IMR-90 (cell line): ENCODE measurements at regions not wholly inside any gene's neighbourhood (a gene's known extent, or its start where the extent isn't known, plus 50 kb on each side); places are given as distances from the start of the nearest gene placed in this dataset.

Source experiments
- ATAC-seq: fragments of 200-7000 bp; cut with Tn5 transposase; 2 replicates; pipeline ENCODE4 v1.9.1; 2020; ENCODE audit warnings: low read depth, mild to moderate bottlenecking, moderate library complexity
- BruUV-seq: library from RNA; stranded (reverse); fragments of 400-500 nt; replicated peaks from 2 replicates; lab custom pipeline; 2021; lab: Mats Ljungman, UMichigan
- CTCF ChIA-PET: fragments of 300-600 bp; formaldehyde crosslinking; extraction: SDS; loops from one replicate; lab custom pipeline; 2021; ENCODE audit warnings: antibody characterized with exemption; lab: Yijun Ruan, JAX
- POLR2A ChIA-PET: fragments of 300-600 bp; sonication (Branson Sonifier 250); formaldehyde crosslinking; loops from one replicate; lab custom pipeline; 2022; ENCODE audit warnings: antibody characterized with exemption; ENCODE audit not compliant: unreplicated experiment; lab: Charles Lee
- DNase-seq: peaks from one replicate; pipeline ENCODE4 v3.0.0; 2013
- H2AFZ ChIP-seq: replicated peaks from 2 replicates; pipeline ENCODE3; 2013; ENCODE audit warnings: low read length, mild to moderate bottlenecking; ENCODE audit not compliant: poor library complexity
- H2AK5ac ChIP-seq: 2 replicates; pipeline ENCODE4 v1.6.1; 2013; ENCODE audit warnings: low read depth, low read length, inconsistent platforms
- H2AK9ac ChIP-seq: replicated peaks from 2 replicates; pipeline ENCODE3; 2013; ENCODE audit warnings: mild to moderate bottlenecking, low read depth, low read length, moderate library complexity; ENCODE audit not compliant: poor library complexity
- H2BK120ac ChIP-seq: 2 replicates; pipeline ENCODE4 v1.6.1; 2013; ENCODE audit warnings: low read depth, low read length, inconsistent platforms
- H2BK15ac ChIP-seq: 3 replicates; pipeline ENCODE4 v1.6.1; 2013; ENCODE audit warnings: low read depth, low read length, inconsistent platforms
- H2BK20ac ChIP-seq: 2 replicates; pipeline ENCODE4 v1.6.1; 2013; ENCODE audit warnings: low read depth, mild to moderate bottlenecking, inconsistent platforms, low read length, moderate library complexity
- H2BK5ac ChIP-seq: 2 replicates; pipeline ENCODE4 v1.6.1; 2013; ENCODE audit warnings: mild to moderate bottlenecking, low read depth, low read length, inconsistent platforms; ENCODE audit not compliant: poor library complexity, severe bottlenecking
- H3K14ac ChIP-seq: replicated peaks from 2 replicates; pipeline ENCODE4 v1.6.1; 2013; ENCODE audit warnings: low read depth, low read length, inconsistent platforms
- H3K18ac ChIP-seq: 2 replicates; pipeline ENCODE4 v1.6.1; 2013; ENCODE audit warnings: low read depth, low read length, control low read depth
- H3K23ac ChIP-seq: 2 replicates; pipeline ENCODE4 v1.6.1; 2013; ENCODE audit warnings: low read depth, low read length, inconsistent platforms
- H3K27ac ChIP-seq: 2 replicates; pipeline ENCODE4 v1.5.1; 2013; ENCODE audit warnings: mild to moderate bottlenecking, control low read depth, low read length; ENCODE audit not compliant: insufficient read depth
- H3K27me3 ChIP-seq: 2 replicates; pipeline ENCODE4 v1.6.1; 2013; ENCODE audit warnings: low read length; ENCODE audit not compliant: control insufficient read depth, insufficient read depth
- H3K36me3 ChIP-seq: 2 replicates; pipeline ENCODE4 v1.6.1; 2013; ENCODE audit warnings: low read length, mixed read lengths; ENCODE audit not compliant: control insufficient read depth, insufficient read depth
- H3K4ac ChIP-seq: 2 replicates; pipeline ENCODE4 v1.6.1; 2013; ENCODE audit warnings: low read depth, low read length, inconsistent platforms
- H3K4me1 ChIP-seq: 2 replicates; pipeline ENCODE4 v1.6.1; 2013; ENCODE audit warnings: low read length, mixed read lengths; ENCODE audit not compliant: control insufficient read depth, insufficient read depth
- H3K4me2 ChIP-seq: 2 replicates; pipeline ENCODE4 v1.6.1; 2013; ENCODE audit warnings: low read depth, mild to moderate bottlenecking, control low read depth, low read length, moderate library complexity
- H3K4me3 ChIP-seq: 2 replicates; pipeline ENCODE4 v1.5.1; 2013; ENCODE audit warnings: low read depth, mild to moderate bottlenecking, control low read depth, low read length, moderate library complexity; ENCODE audit not compliant: insufficient read depth
- H3K56ac ChIP-seq: 2 replicates; pipeline ENCODE4 v1.6.1; 2013; ENCODE audit warnings: low read length, inconsistent platforms; ENCODE audit not compliant: insufficient read depth; ENCODE audit errors: extremely low read depth
- H3K79me1 ChIP-seq, 2 experiments: 2 replicates each; pipeline ENCODE4 v1.6.1; 2013; ENCODE audit warnings: low read length in 2 of 2, inconsistent platforms in 1 of 2, low read depth in 1 of 2
- H3K9ac ChIP-seq: 2 replicates; pipeline ENCODE4 v1.6.1; 2013; ENCODE audit warnings: low read depth, low read length, control low read depth
- H3K9me1 ChIP-seq: 2 replicates; pipeline ENCODE4 v1.6.1; 2013; ENCODE audit warnings: low read length, inconsistent platforms; ENCODE audit not compliant: insufficient read depth
- H3K9me3 ChIP-seq: 2 replicates; pipeline ENCODE4 v1.6.1; 2013; ENCODE audit warnings: low read length; ENCODE audit not compliant: control insufficient read depth, insufficient read depth
- H4K20me1 ChIP-seq: 2 replicates; pipeline ENCODE4 v1.6.1; 2013; ENCODE audit warnings: low read length, inconsistent platforms; ENCODE audit not compliant: insufficient read depth
- H4K5ac ChIP-seq: 2 replicates; pipeline ENCODE4 v1.6.1; 2013; ENCODE audit warnings: mild to moderate bottlenecking, low read depth, low read length, control low read depth
- H4K8ac ChIP-seq, 2 experiments: 2 replicates each; pipeline ENCODE4 v1.6.1; 2013; ENCODE audit warnings: low read depth in 2 of 2, low read length in 2 of 2, control low read depth in 1 of 2, inconsistent platforms in 1 of 2
- H4K91ac ChIP-seq: 2 replicates; pipeline ENCODE4 v1.6.1; 2013; ENCODE audit warnings: low read depth, low read length, inconsistent platforms; ENCODE audit not compliant: insufficient read depth
- CHD1 ChIP-seq: IDR thresholded peaks from 2 replicates; pipeline ENCODE4 v1.6.1; 2012; ENCODE audit warnings: low read depth, low read length, improper control_type of control experiment
- CTCF ChIP-seq: conservative IDR thresholded peaks from 2 replicates; pipeline ENCODE4 v1.5.1; 2012; ENCODE audit warnings: mild to moderate bottlenecking, low read depth, low read length, improper control_type of control experiment
- ELK1 ChIP-seq: fragments of 150-350 bp; IDR thresholded peaks from 2 replicates; pipeline ENCODE4 v1.6.1; 2016; ENCODE audit warnings: low read depth, mild to moderate bottlenecking, low read length, moderate library complexity, borderline replicate concordance
- MAFK ChIP-seq: IDR thresholded peaks from 2 replicates; pipeline ENCODE4 v1.6.1; 2012; ENCODE audit warnings: low read depth, low read length, improper control_type of control experiment
- MAZ ChIP-seq: IDR thresholded peaks from 2 replicates; pipeline ENCODE4 v1.6.1; 2012; ENCODE audit warnings: low read depth, mild to moderate bottlenecking, low read length, improper control_type of control experiment, moderate library complexity, borderline replicate concordance
- NFE2L2 ChIP-seq: fragments of 150-350 bp; IDR thresholded peaks from 2 replicates; pipeline ENCODE4 v1.6.1; 2016; ENCODE audit warnings: low read depth, mild to moderate bottlenecking, low read length
- RCOR1 ChIP-seq: IDR thresholded peaks from 2 replicates; pipeline ENCODE4 v1.6.1; 2012; ENCODE audit warnings: mild to moderate bottlenecking, low read length, improper control_type of control experiment; ENCODE audit not compliant: insufficient replicate concordance
- WGBS, 2 experiments: methylation state at CpG; one replicate each; pipeline versions ENCODE4 v1.1.5 to v1.1.7; 2013; ENCODE audit warnings: missing lambda C conversion rate in 2 of 2; ENCODE audit not compliant: insufficient read length in 1 of 2; ENCODE audit errors: extremely low coverage in 2 of 2; 5-methylcytosine and 5-hydroxymethylcytosine counted together
- dilution Hi-C: fragments of 300-500 bp; cut with HindIII; formaldehyde crosslinking; loops from one replicate; pipeline ENCODE4 v1.14.3; 2018; ENCODE audit warnings: low sequenced_read_pairs; ENCODE audit not compliant: unreplicated experiment
- in situ Hi-C: fragments of 300-500 bp; cut with MboI; formaldehyde crosslinking; loops from 3 replicates; pipeline ENCODE4 v1.14.3; 2019; ENCODE audit warnings: low sequenced_read_pairs, inconsistent platforms, mixed read lengths
- intact Hi-C: fragments of 100-400 bp; cut with micrococcal nuclease; formaldehyde crosslinking; loops from 2 replicates; pipeline ENCODE4 v1.10.0; 2022

- dilution Hi-C loops: no loop called here
- Histone ChIP-seq H3K9me3 (no peaks in the 10 kb centered on the region), H2AK5ac (no peak overlapping the region), H3K9ac (no peak overlapping the region), H2AFZ (peak overlapping the region; percentile 5), H3K79me1 (no peaks in the 10 kb centered on the region), H3K4me3 (no peak overlapping the region), H3K18ac (no peak overlapping the region), H2AK9ac (no peak overlapping the region), H2BK5ac (no peak overlapping the region), H4K91ac (no peak overlapping the region), H3K27ac (no peak overlapping the region), H3K56ac (no peak overlapping the region), H3K9me1 (no peaks in the 10 kb centered on the region), H3K23ac (no peak overlapping the region), H3K36me3 (no peaks in the 10 kb centered on the region), H3K14ac (no peak overlapping the region), H2BK120ac (no peak overlapping the region), H4K20me1 (no peaks in the 10 kb centered on the region), H2BK15ac (no peak overlapping the region), H4K5ac (no peak overlapping the region), H2BK20ac (no peak overlapping the region), H4K8ac (no peak overlapping the region), H3K4me2 (no peak overlapping the region), H3K4ac (no peak overlapping the region), H3K4me1 (peaks cover 2% of the 10 kb centered on the region; the same call in 1 of the 2 replicates), H3K27me3 (no peaks in the 10 kb centered on the region)
- ATAC-seq: no peak
- POLR2A ChIA-PET: no interaction called here
- in situ Hi-C loops: no loop called here
- TF ChIP-seq CTCF: no peak
- no peak for TF ChIP-seq ELK1
- no peak for TF ChIP-seq RCOR1
- no peak for TF ChIP-seq MAZ
- TF ChIP-seq MAFK: no peak
- TF ChIP-seq CHD1: no peak
- no peak for TF ChIP-seq NFE2L2
- intact Hi-C loops: loop anchor here (5.0 kb wide), 1 partner anchor 368 kb away; no protein-coding TSS in a partner anchor
- CTCF ChIA-PET: no interaction called here
- WGBS, 2 experiments: 83% methylated on average over 7 of the region's 10 CpGs; no CpG with 5 or more reads in 1 of the 2 experiments
- no TSS peak for BruUV-seq
- DNase-seq: no peak
Observed at GRCh38 chr6:169324656-169325459, 71.2 kb upstream of the THBS2 start.
